Astrocyte of the cerebellum (primary cell): ENCODE measurements at regions not wholly inside any gene's neighbourhood (a gene's known extent, or its start where the extent isn't known, plus 50 kb on each side); places are given as distances from the start of the nearest gene placed in this dataset.
"Not testable (repeated sequence)": the region's sequence is repeated elsewhere in the genome, so short reads cannot be mapped to it uniquely, and the experiment has no call there.

ENCODE experiments used
- DNase-seq: peaks from one replicate; pipeline ENCODE4 v3.0.0-alpha.2; 2011; ENCODE audit warnings: low read depth
- H3K4me3 ChIP-seq: 2 replicates; pipeline ENCODE4 v1.5.1; 2011; ENCODE audit warnings: mild to moderate bottlenecking, low read depth, low read length, moderate library complexity
- in situ Hi-C: cut with HindIII; loops from 2 replicates; pipeline ENCODE4 v1.10.0; 2017; ENCODE audit warnings: low sequenced_read_pairs
- TF ChIP-seq, protein P1 (sequence below): IDR thresholded peaks from 2 replicates; pipeline ENCODE4 v1.5.1; 2012; ENCODE audit warnings: low read length, low read depth, moderate library complexity, mild to moderate bottlenecking; ENCODE audit errors: missing control alignments

DNA sequence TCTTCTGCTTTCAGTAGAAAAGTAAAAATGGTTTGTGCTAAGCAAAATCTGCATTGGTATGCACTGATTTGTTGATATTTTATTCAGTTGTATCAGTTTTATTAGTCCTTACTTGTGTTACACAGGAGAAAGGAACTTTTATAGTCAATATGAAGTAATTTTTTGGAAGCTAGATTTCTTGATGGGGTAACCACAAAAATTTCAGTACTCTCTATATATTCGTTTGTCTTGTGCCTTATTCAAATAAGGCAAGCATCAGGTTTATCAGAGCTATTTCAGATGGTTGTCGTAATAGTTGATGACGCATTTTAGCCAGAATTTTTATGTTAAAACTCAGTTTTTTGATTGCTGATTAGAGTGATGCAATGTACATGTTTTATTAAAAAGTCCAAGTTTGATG lies 50.7 kb upstream of the NIPA1 start:
- TF ChIP-seq, protein P1, sequence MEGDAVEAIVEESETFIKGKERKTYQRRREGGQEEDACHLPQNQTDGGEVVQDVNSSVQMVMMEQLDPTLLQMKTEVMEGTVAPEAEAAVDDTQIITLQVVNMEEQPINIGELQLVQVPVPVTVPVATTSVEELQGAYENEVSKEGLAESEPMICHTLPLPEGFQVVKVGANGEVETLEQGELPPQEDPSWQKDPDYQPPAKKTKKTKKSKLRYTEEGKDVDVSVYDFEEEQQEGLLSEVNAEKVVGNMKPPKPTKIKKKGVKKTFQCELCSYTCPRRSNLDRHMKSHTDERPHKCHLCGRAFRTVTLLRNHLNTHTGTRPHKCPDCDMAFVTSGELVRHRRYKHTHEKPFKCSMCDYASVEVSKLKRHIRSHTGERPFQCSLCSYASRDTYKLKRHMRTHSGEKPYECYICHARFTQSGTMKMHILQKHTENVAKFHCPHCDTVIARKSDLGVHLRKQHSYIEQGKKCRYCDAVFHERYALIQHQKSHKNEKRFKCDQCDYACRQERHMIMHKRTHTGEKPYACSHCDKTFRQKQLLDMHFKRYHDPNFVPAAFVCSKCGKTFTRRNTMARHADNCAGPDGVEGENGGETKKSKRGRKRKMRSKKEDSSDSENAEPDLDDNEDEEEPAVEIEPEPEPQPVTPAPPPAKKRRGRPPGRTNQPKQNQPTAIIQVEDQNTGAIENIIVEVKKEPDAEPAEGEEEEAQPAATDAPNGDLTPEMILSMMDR: no peak
- no peak for DNase-seq
- in situ Hi-C loops: no loop called here

DNA sequence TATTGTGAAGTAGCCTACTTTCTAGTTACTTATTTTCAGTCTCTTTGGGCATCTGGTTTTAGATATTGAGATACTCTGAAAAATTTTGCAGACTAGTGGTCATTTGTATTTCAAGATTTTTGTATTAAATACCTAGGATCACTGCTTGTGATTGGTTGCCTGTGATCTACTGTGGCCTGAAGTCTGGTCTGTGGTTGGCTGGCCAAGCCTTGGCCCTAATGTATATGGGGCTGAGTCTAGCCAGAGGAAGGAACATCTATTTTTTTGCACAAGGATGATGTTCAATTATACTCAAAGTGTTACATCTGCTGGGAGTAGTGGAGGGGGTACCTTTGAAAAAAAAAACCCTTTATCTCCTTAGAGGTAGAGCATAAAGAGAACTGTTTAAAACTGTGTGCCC lies 50.2 kb upstream of the NIPA1 start:
- H3K4me3 ChIP-seq, DNase-seq, in situ Hi-C loops: not testable (repeated sequence)

More for the DNA sequence above, 50.7 kb upstream of the NIPA1 start:
- H3K4me3 ChIP-seq: no peak overlapping the region
